ENCODE measurements at regions not wholly inside any gene's neighbourhood (a gene's known extent, or its start where the extent isn't known, plus 50 kb on each side); places are given as distances from the start of the nearest gene placed in this dataset.

DNA sequence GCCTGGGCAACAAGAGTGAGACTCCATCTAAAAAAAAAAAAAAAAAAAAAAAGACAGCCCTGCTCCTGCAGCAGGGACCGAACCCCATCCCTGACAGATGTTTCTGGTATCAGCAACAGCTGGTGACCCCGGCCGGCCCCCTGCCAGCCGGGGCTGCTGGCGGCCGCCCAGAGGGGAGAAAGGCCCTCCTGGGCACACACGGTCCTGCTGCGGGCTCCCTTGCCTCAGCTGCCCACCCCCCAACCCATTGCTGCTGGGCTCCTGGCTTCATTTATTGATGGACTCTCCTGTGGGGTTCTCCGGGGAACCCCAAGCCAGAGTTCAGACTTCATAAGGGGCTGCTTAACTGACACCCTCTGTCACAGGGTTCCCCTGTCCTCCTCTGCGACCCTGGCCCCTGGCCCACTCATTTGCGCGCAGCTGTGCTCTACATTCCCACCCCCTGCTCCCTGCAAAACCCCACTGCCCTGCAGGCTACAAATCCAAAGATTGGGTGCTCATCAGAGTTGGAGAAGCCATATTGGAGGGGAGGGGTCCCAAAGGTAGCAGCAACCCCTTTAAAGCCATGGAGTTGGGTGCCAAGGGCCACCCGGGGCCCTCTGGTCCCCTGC, 103.6 kb upstream of the RTL1 start:
- no peak overlapping the region for H3K4me2 ChIP-seq (ENCODE audit: low read length)
- H3K27ac ChIP-seq (ENCODE audit: low read depth, low read length): no peak overlapping the region
- Mint-ChIP-seq H3K27me3 (ENCODE audit: low read depth, unreplicated experiment) (no peaks in the 10 kb centered on the region), H3K36me3 (ENCODE audit: low read depth, unreplicated experiment) (peaks cover 19% of the 10 kb centered on the region), H3K9me3 (ENCODE audit: unreplicated experiment) (peaks cover 13% of the 10 kb centered on the region), H3K4me1 (ENCODE audit: low read depth, unreplicated experiment) (peaks cover 19% of the 10 kb centered on the region), H3K27ac (ENCODE audit: unreplicated experiment) (no peak overlapping the region), H3K4me3 (ENCODE audit: unreplicated experiment) (no peak overlapping the region)
- no peak overlapping the region for H3K9ac ChIP-seq (ENCODE audit: low read length)
- peaks cover 32% of the 10 kb centered on the region for H3K79me2 ChIP-seq (ENCODE audit: insufficient read depth, low read length)
- TF ChIP-seq EZH2 (IDR thresholded peaks at IDR 0.05; ENCODE audit: insufficient read depth, low read length): no peak
- TF ChIP-seq, protein P1, sequence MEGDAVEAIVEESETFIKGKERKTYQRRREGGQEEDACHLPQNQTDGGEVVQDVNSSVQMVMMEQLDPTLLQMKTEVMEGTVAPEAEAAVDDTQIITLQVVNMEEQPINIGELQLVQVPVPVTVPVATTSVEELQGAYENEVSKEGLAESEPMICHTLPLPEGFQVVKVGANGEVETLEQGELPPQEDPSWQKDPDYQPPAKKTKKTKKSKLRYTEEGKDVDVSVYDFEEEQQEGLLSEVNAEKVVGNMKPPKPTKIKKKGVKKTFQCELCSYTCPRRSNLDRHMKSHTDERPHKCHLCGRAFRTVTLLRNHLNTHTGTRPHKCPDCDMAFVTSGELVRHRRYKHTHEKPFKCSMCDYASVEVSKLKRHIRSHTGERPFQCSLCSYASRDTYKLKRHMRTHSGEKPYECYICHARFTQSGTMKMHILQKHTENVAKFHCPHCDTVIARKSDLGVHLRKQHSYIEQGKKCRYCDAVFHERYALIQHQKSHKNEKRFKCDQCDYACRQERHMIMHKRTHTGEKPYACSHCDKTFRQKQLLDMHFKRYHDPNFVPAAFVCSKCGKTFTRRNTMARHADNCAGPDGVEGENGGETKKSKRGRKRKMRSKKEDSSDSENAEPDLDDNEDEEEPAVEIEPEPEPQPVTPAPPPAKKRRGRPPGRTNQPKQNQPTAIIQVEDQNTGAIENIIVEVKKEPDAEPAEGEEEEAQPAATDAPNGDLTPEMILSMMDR (IDR thresholded peaks at IDR 0.05; ENCODE audit: insufficient read depth, low read depth, low read length): no peak
- no peaks in the 10 kb centered on the region for H3K9me3 ChIP-seq (ENCODE audit: insufficient read depth, low read depth, low read length)
- H2AFZ ChIP-seq (ENCODE audit: low read depth, low read length): no peak overlapping the region
- FAIRE-seq (no peak), DNase-seq (ENCODE audit: low read depth) (no peak)
- peaks cover 85% of the 10 kb centered on the region for H4K20me1 ChIP-seq (ENCODE audit: insufficient read depth, low read length)
- H3K4me3 ChIP-seq (ENCODE audit: insufficient read depth, low read depth, low read length): no peak overlapping the region
- H3K36me3 ChIP-seq (ENCODE audit: insufficient read depth, low read length): peaks cover 20% of the 10 kb centered on the region
- no peaks in the 10 kb centered on the region for H3K27me3 ChIP-seq (ENCODE audit: insufficient read depth, low read length)
- H3K4me1 ChIP-seq (ENCODE audit: insufficient read depth, low read length): peaks cover 13% of the 10 kb centered on the region

GRCh38 chr14:101007765-101008164, 104.2 kb upstream of the RTL1 start:
- H3K4me1 ChIP-seq (ENCODE audit: insufficient read depth, low read length): peaks cover 13% of the 10 kb centered on the region
- H3K9me3 ChIP-seq (ENCODE audit: insufficient read depth, low read depth, low read length): no peaks in the 10 kb centered on the region
- no peaks in the 10 kb centered on the region for H3K27me3 ChIP-seq (ENCODE audit: insufficient read depth, low read length)
- no peaks in the 10 kb centered on the region for H3K27me3 Mint-ChIP-seq (ENCODE audit: low read depth, unreplicated experiment)
- H3K27ac Mint-ChIP-seq (ENCODE audit: unreplicated experiment): no peak overlapping the region
- peaks cover 85% of the 10 kb centered on the region for H4K20me1 ChIP-seq (ENCODE audit: insufficient read depth, low read length)
- no peak overlapping the region for H3K27ac ChIP-seq (ENCODE audit: low read depth, low read length)
- peaks cover 15% of the 10 kb centered on the region for H3K36me3 ChIP-seq (ENCODE audit: insufficient read depth, low read length)
- peaks cover 19% of the 10 kb centered on the region for H3K4me1 Mint-ChIP-seq (ENCODE audit: low read depth, unreplicated experiment)
- H3K36me3 Mint-ChIP-seq (ENCODE audit: low read depth, unreplicated experiment): peaks cover 19% of the 10 kb centered on the region
- FAIRE-seq (no peak), DNase-seq (ENCODE audit: low read depth) (no peak)
- peaks cover 29% of the 10 kb centered on the region for H3K79me2 ChIP-seq (ENCODE audit: insufficient read depth, low read length)
- no peak overlapping the region for H3K4me3 ChIP-seq (ENCODE audit: insufficient read depth, low read depth, low read length)
- H2AFZ ChIP-seq (ENCODE audit: low read depth, low read length): no peak overlapping the region
- H3K4me3 Mint-ChIP-seq (ENCODE audit: unreplicated experiment): no peak overlapping the region
- TF ChIP-seq EZH2 (IDR thresholded peaks at IDR 0.05; ENCODE audit: insufficient read depth, low read length): no peak
- TF ChIP-seq, protein P1 (IDR thresholded peaks at IDR 0.05; ENCODE audit: insufficient read depth, low read depth, low read length): no peak
- no peak overlapping the region for H3K9ac ChIP-seq (ENCODE audit: low read length)
- no peak overlapping the region for H3K4me2 ChIP-seq (ENCODE audit: low read length)
- peaks cover 13% of the 10 kb centered on the region for H3K9me3 Mint-ChIP-seq (ENCODE audit: unreplicated experiment)

DNA sequence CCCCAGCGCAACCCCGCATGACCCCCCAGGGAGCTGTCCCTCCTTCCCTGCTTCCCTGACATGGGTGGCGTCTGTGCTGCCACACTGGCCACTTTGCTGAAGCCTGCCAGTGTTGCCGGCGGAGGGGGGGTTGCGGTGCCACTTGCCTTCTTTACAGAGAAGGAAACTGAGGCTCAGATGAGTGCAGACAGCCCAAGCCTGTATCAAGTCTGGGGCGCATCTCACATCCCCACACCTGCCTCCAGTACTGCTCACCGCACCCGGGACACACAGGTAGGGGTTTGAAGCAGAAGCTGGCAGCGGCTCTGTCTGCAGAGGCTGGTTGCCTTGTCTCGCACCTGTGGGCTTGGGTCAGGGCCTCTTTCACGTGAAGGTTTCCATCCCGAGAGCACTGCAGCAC, 104.7 kb upstream of the RTL1 start:
- peaks cover 82% of the 10 kb centered on the region for H4K20me1 ChIP-seq (ENCODE audit: insufficient read depth, low read length)
- FAIRE-seq (no peak), DNase-seq (ENCODE audit: low read depth) (no peak)
- no peak overlapping the region for H3K27ac ChIP-seq (ENCODE audit: low read depth, low read length)
- H3K36me3 ChIP-seq (ENCODE audit: insufficient read depth, low read length): peaks cover 13% of the 10 kb centered on the region
- H3K27me3 ChIP-seq (ENCODE audit: insufficient read depth, low read length): no peaks in the 10 kb centered on the region
- H3K4me2 ChIP-seq (ENCODE audit: low read length): no peak overlapping the region
- peaks cover 9% of the 10 kb centered on the region for H3K9me3 Mint-ChIP-seq (ENCODE audit: unreplicated experiment)
- H3K4me3 Mint-ChIP-seq (ENCODE audit: unreplicated experiment): no peak overlapping the region
- no peak overlapping the region for H2AFZ ChIP-seq (ENCODE audit: low read depth, low read length)
- H3K27me3 Mint-ChIP-seq (ENCODE audit: low read depth, unreplicated experiment): no peaks in the 10 kb centered on the region
- H3K4me1 Mint-ChIP-seq (ENCODE audit: low read depth, unreplicated experiment): peaks cover 19% of the 10 kb centered on the region
- no peak overlapping the region for H3K9ac ChIP-seq (ENCODE audit: low read length)
- no peaks in the 10 kb centered on the region for H3K9me3 ChIP-seq (ENCODE audit: insufficient read depth, low read depth, low read length)
- H3K4me3 ChIP-seq (ENCODE audit: insufficient read depth, low read depth, low read length): no peak overlapping the region
- H3K36me3 Mint-ChIP-seq (ENCODE audit: low read depth, unreplicated experiment): peaks cover 19% of the 10 kb centered on the region
- no peak overlapping the region for H3K27ac Mint-ChIP-seq (ENCODE audit: unreplicated experiment)
- peaks cover 13% of the 10 kb centered on the region for H3K4me1 ChIP-seq (ENCODE audit: insufficient read depth, low read length)
- peaks cover 27% of the 10 kb centered on the region for H3K79me2 ChIP-seq (ENCODE audit: insufficient read depth, low read length)
- TF ChIP-seq, protein P1 (IDR thresholded peaks at IDR 0.05; ENCODE audit: insufficient read depth, low read depth, low read length): no peak
- no peak for TF ChIP-seq EZH2 (IDR thresholded peaks at IDR 0.05; ENCODE audit: insufficient read depth, low read length)

Measured in astrocyte (in vitro differentiated cells and primary cell).